HepG2 (cell line): ENCODE measurements at regions not wholly inside any gene's neighbourhood (a gene's known extent, or its start where the extent isn't known, plus 50 kb on each side); places are given as distances from the start of the nearest gene placed in this dataset.

Experiments used
- ARID2 ChIP-seq: sonication (generic); formaldehyde crosslinking; IDR thresholded peaks from 2 replicates; pipeline ENCODE4 v1.8.1; 2022; ENCODE audit warnings: mild to moderate bottlenecking, missing genetic modification reagents, borderline replicate concordance
- ARNT2 ChIP-seq: sonication (generic); formaldehyde crosslinking; IDR thresholded peaks from 2 replicates; pipeline ENCODE4 v1.8.0; 2022; ENCODE audit warnings: mild to moderate bottlenecking, low read depth, missing genetic modification reagents, moderate library complexity
- CEBPZ ChIP-seq: IDR thresholded peaks from 2 replicates; pipeline ENCODE4 v1.6.1; 2012; ENCODE audit warnings: low read length, improper control_type of control experiment
- CENPBD1 ChIP-seq: sonication (generic); formaldehyde crosslinking; IDR thresholded peaks from 2 replicates; pipeline ENCODE4 v1.8.0; 2022; ENCODE audit warnings: missing genetic modification reagents, low read depth, mild to moderate bottlenecking, borderline replicate concordance
- ETV6 ChIP-seq: sonication (generic); formaldehyde crosslinking; conservative IDR thresholded peaks from 2 replicates; pipeline ENCODE4 v1.4.0; 2020; ENCODE audit warnings: missing genetic modification reagents
- GLI4 ChIP-seq: sonication (generic); formaldehyde crosslinking; IDR thresholded peaks from 2 replicates; pipeline ENCODE4 v1.5.1; 2020; ENCODE audit warnings: missing genetic modification reagents, mild to moderate bottlenecking, moderate library complexity, borderline replicate concordance
- JDP2 ChIP-seq: sonication (generic); formaldehyde crosslinking; IDR thresholded peaks from 2 replicates; pipeline ENCODE4 v1.8.1; 2022; ENCODE audit warnings: missing genetic modification reagents, borderline replicate concordance
- KDM2A ChIP-seq: sonication (generic); formaldehyde crosslinking; IDR thresholded peaks from 2 replicates; pipeline ENCODE4 v1.4.0; 2020; ENCODE audit warnings: low read depth, missing genetic modification reagents, borderline replicate concordance
- MAFG ChIP-seq: sonication (generic); formaldehyde crosslinking; IDR thresholded peaks from 2 replicates; pipeline ENCODE4 v1.5.1; 2020; ENCODE audit warnings: mild to moderate bottlenecking, missing genetic modification reagents
- NFKBIZ ChIP-seq: IDR thresholded peaks from 2 replicates; pipeline ENCODE4 v1.6.1; 2018; ENCODE audit warnings: missing genetic modification reagents, missing compliant biosample characterization
- SP5 ChIP-seq: IDR thresholded peaks from 2 replicates; pipeline ENCODE4 v1.6.1; 2016; ENCODE audit warnings: low read depth, borderline replicate concordance
- STAT5B ChIP-seq: sonication (generic); formaldehyde crosslinking; IDR thresholded peaks from 2 replicates; pipeline ENCODE4 v1.4.0; 2020; ENCODE audit warnings: missing genetic modification reagents
- TAF1 ChIP-seq: sonication (generic); formaldehyde crosslinking; IDR thresholded peaks from 2 replicates; pipeline ENCODE4 v1.4.0; 2020; ENCODE audit warnings: missing genetic modification reagents
- TIGD3 ChIP-seq: sonication (generic); formaldehyde crosslinking; IDR thresholded peaks from 2 replicates; pipeline ENCODE4 v1.5.1; 2020; ENCODE audit warnings: mild to moderate bottlenecking, missing genetic modification reagents, borderline replicate concordance
- ZBTB49 ChIP-seq: sonication (generic); formaldehyde crosslinking; IDR thresholded peaks from 2 replicates; pipeline ENCODE4 v1.4.0; 2020; ENCODE audit warnings: missing genetic modification reagents, borderline replicate concordance
- ZNF224 ChIP-seq: sonication (generic); formaldehyde crosslinking; IDR thresholded peaks from 2 replicates; pipeline ENCODE4 v1.5.0; 2020; ENCODE audit warnings: mild to moderate bottlenecking, missing genetic modification reagents
- ZNF788 ChIP-seq: sonication (generic); formaldehyde crosslinking; IDR thresholded peaks from 2 replicates; pipeline ENCODE4 v1.5.0; 2020; ENCODE audit warnings: mild to moderate bottlenecking, missing genetic modification reagents, borderline replicate concordance
- ZNF879 ChIP-seq: sonication (generic); formaldehyde crosslinking; IDR thresholded peaks from 2 replicates; pipeline ENCODE4 v1.8.1; 2023; ENCODE audit warnings: missing genetic modification reagents
- ZSCAN21 ChIP-seq: sonication (generic); formaldehyde crosslinking; IDR thresholded peaks from 2 replicates; pipeline ENCODE4 v1.8.0; 2022; ENCODE audit warnings: mild to moderate bottlenecking, missing genetic modification reagents, moderate library complexity, borderline replicate concordance
- ZSCAN29 ChIP-seq: sonication (generic); formaldehyde crosslinking; conservative IDR thresholded peaks from 2 replicates; pipeline ENCODE4 v1.4.0; 2020; ENCODE audit warnings: mild to moderate bottlenecking, missing genetic modification reagents
- ZUFSP ChIP-seq: sonication (generic); formaldehyde crosslinking; IDR thresholded peaks from 2 replicates; pipeline ENCODE4 v1.9.0; 2021; ENCODE audit warnings: missing genetic modification reagents, mild to moderate bottlenecking, borderline replicate concordance

- TF ChIP-seq KDM2A = no peak
- TF ChIP-seq ARID2 (CRISPR knock-in tag) = no peak
- TF ChIP-seq ETV6 = no peak
- no peak for TF ChIP-seq CEBPZ
- TF ChIP-seq GLI4 = no peak
- no peak for TF ChIP-seq STAT5B (CRISPR knock-in tag)
- no peak for TF ChIP-seq ZUFSP (CRISPR knock-in tag)
- TF ChIP-seq ZSCAN21 (CRISPR knock-in tag) = no peak
- no peak for TF ChIP-seq ZNF224 (CRISPR knock-in tag)
- no peak for TF ChIP-seq ZNF879 (CRISPR knock-in tag)
- TF ChIP-seq TAF1 = no peak
- no peak for TF ChIP-seq CENPBD1 (CRISPR knock-in tag)
- no peak for TF ChIP-seq ARNT2
- no peak for TF ChIP-seq MAFG (CRISPR knock-in tag)
- TF ChIP-seq SP5 = no peak
- TF ChIP-seq ZBTB49 (CRISPR knock-in tag) = no peak
- no peak for TF ChIP-seq ZSCAN29 (CRISPR knock-in tag)
- no peak for TF ChIP-seq JDP2 (CRISPR knock-in tag)
- TF ChIP-seq TIGD3 (CRISPR knock-in tag) = no peak
- TF ChIP-seq NFKBIZ (CRISPR knock-in tag) = peak; percentile 47; the same call in 1 of the 2 replicates
- TF ChIP-seq ZNF788 (CRISPR knock-in tag) = no peak
These were observed 252.2 kb upstream of the RGMA start (continued) for GRCh38 chr15:93341164-93341563.
